ENCODE measurements at regions not wholly inside any gene's neighbourhood (a gene's known extent, or its start where the extent isn't known, plus 50 kb on each side); places are given as distances from the start of the nearest gene placed in this dataset.
"Not testable (repeated sequence)": the region's sequence is repeated elsewhere in the genome, so short reads cannot be mapped to it uniquely, and the experiment has no call there.

- H3K36me3 ChIP-seq: no peaks in the 10 kb centered on the region
- TF ChIP-seq CTCF (IDR thresholded peaks at IDR 0.05): no peak
- H3K4me1 ChIP-seq (ENCODE audit: control insufficient read depth in 1 of 2, low read depth in 2 of 2): no peaks in the 10 kb centered on the region
- DNase-seq (ENCODE audit: low spot score): no peak
- H3K4me3 ChIP-seq: no peak overlapping the region
- no peak for ATAC-seq (ENCODE audit: insufficient number of reproducible peaks, low FRiP score, low read depth)
- H3K9me3 ChIP-seq: no peaks in the 10 kb centered on the region
- H3K27ac ChIP-seq: no peak overlapping the region
- no peaks in the 10 kb centered on the region for H3K27me3 ChIP-seq (replicated peaks; ENCODE audit: insufficient read depth)
Measured at GRCh38 chr7:79923953-79924352, 210.7 kb upstream of the GNAI1 start.

GRCh38 chr7:79922894-79923293 lies 211.7 kb upstream of the GNAI1 start:
- no peaks in the 10 kb centered on the region for H3K27me3 ChIP-seq (replicated peaks; ENCODE audit: insufficient read depth)
- H3K36me3 ChIP-seq: no peaks in the 10 kb centered on the region
- TF ChIP-seq CTCF (IDR thresholded peaks at IDR 0.05): no peak
- H3K27ac ChIP-seq: no peak overlapping the region
- no peaks in the 10 kb centered on the region for H3K4me1 ChIP-seq (ENCODE audit: control insufficient read depth in 1 of 2, low read depth in 2 of 2)
- no peaks in the 10 kb centered on the region for H3K9me3 ChIP-seq
- H3K4me3 ChIP-seq: no peak overlapping the region
- no peak for DNase-seq (ENCODE audit: low spot score)
- ATAC-seq (ENCODE audit: insufficient number of reproducible peaks, low FRiP score, low read depth): no peak

DNA sequence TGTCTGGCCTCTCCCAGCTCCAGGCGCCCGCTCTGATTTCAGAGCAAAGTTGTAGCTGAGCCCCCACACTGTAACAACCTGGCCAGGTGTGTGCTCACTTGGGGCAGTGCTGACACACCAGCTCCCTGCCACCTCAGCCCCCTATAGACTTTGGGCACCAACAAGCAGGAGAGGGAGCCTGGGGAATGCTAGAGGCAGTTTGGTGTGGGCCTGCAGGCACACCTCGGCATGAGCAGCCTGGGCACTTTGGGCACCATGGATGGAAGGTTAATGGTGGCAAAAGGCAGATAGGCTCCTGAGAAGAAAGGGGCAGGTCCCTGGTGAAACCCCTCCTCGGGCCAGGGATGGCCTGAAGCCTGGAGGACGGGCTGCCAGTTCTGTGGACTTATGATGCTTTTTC lies 212.7 kb upstream of the GNAI1 start:
- ATAC-seq (ENCODE audit: insufficient number of reproducible peaks, low FRiP score, low read depth) (no peak), DNase-seq (ENCODE audit: low spot score) (no peak)
- TF ChIP-seq CTCF (IDR thresholded peaks at IDR 0.05): no peak
- no peaks in the 10 kb centered on the region for H3K4me1 ChIP-seq (ENCODE audit: control insufficient read depth in 1 of 2, low read depth in 2 of 2)
- H3K27me3 ChIP-seq (replicated peaks; ENCODE audit: insufficient read depth): no peaks in the 10 kb centered on the region
- no peaks in the 10 kb centered on the region for H3K9me3 ChIP-seq
- no peaks in the 10 kb centered on the region for H3K36me3 ChIP-seq
- H3K27ac ChIP-seq: no peak overlapping the region
- no peak overlapping the region for H3K4me3 ChIP-seq

DNA sequence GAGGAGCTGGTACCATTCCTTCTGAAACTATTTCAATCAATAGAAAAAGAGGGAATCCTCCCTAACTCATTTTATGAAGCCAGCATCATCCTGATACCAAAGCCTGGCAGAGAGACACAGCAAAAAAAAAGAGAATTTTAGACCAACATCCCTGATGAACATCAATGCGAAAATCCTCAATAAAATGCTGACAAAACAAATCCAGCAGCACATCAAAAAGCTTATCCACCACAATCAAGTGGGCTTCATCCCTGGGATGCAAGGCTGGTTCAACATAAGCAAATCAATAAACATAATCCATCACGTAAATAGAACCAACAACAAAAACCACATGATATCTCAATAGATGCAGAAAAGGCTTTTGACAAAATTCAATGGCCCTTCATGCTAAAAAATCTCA lies 216.0 kb upstream of the GNAI1 start:
- H3K4me1 ChIP-seq (ENCODE audit: control insufficient read depth in 1 of 2, low read depth in 2 of 2); H3K27me3 ChIP-seq (replicated peaks; ENCODE audit: insufficient read depth); ATAC-seq (ENCODE audit: insufficient number of reproducible peaks, low FRiP score, low read depth); H3K27ac ChIP-seq; H3K4me3 ChIP-seq; H3K36me3 ChIP-seq; DNase-seq (ENCODE audit: low spot score); H3K9me3 ChIP-seq: not testable (repeated sequence)

DNA sequence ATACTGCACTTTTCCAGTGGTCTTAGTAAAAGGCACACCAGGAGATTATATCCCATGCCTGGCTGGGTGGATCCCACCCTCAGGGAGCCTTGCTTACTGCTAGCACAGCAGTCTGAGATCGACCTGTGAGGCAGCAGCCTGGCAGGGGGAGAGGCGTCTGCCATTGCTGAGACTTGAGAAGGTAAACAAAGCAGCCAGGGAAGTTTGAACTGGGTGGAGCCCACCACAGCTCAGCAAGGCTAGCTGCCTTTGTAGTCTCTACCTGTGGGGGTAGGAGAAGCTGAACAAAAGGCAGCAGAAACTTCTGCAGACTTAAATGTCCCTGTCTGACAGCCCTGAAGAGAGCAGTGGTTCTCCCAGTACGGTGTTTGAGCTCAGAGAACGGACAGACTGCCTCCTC lies 219.3 kb upstream of the GNAI1 start:
- H3K27me3 ChIP-seq (replicated peaks; ENCODE audit: insufficient read depth); H3K36me3 ChIP-seq; H3K9me3 ChIP-seq; H3K4me1 ChIP-seq (ENCODE audit: control insufficient read depth in 1 of 2, low read depth in 2 of 2); ATAC-seq (ENCODE audit: insufficient number of reproducible peaks, low FRiP score, low read depth); DNase-seq (ENCODE audit: low spot score); H3K27ac ChIP-seq; H3K4me3 ChIP-seq: not testable (repeated sequence)

DNA sequence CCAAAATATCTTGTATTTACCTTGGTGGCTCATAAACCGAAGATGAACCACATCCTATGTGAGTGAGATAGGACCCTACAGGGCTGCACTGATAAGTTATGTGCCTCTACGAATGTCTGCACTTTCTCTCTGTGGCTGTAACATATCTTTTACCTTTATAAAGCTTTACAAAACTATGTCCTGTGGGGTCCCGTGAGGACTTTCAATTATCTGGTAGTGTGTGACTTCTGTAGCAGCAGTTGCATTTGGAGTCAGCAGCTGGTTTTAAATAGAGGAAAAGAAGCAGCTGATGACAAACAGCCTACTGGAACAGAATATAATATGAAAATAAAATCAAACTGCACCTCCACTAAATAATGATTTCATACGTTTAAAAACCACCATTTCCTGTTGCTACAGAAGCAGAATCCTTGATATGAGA lies 222.4 kb upstream of the GNAI1 start:
- Histone ChIP-seq H3K4me3 (no peak overlapping the region), H3K36me3 (no peaks in the 10 kb centered on the region), H3K27me3 (replicated peaks; ENCODE audit: insufficient read depth) (no peaks in the 10 kb centered on the region), H3K27ac (no peak overlapping the region), H3K9me3 (no peaks in the 10 kb centered on the region), H3K4me1 (ENCODE audit: control insufficient read depth in 1 of 2, low read depth in 2 of 2) (no peaks in the 10 kb centered on the region)
- DNase-seq (ENCODE audit: low spot score): no peak
- TF ChIP-seq CTCF (IDR thresholded peaks at IDR 0.05): no peak
- no peak for ATAC-seq (ENCODE audit: insufficient number of reproducible peaks, low FRiP score, low read depth)

All from thoracic aorta (tissue), 2 donors.